ENCODE measurements at regions not wholly inside any gene's neighbourhood (a gene's known extent, or its start where the extent isn't known, plus 50 kb on each side); places are given as distances from the start of the nearest gene placed in this dataset.

GRCh38 chr3:194971965-194972364 lies 286.3 kb downstream of the FAM43A start:
- no peak for TF ChIP-seq USF1 (IDR thresholded peaks at IDR 0.05)
- no peak for TF ChIP-seq YY1 (IDR thresholded peaks at IDR 0.05; ENCODE audit: low read depth)
- TF ChIP-seq, protein P1, sequence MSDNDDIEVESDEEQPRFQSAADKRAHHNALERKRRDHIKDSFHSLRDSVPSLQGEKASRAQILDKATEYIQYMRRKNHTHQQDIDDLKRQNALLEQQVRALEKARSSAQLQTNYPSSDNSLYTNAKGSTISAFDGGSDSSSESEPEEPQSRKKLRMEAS (IDR thresholded peaks at IDR 0.05), result no peak
- TF ChIP-seq ZBTB7A (IDR thresholded peaks at IDR 0.05; ENCODE audit: low read depth), result no peak
- TF ChIP-seq FOXM1 (IDR thresholded peaks at IDR 0.05; ENCODE audit: borderline replicate concordance, low read depth), result no peak
- no peak for TF ChIP-seq TAF1 (IDR thresholded peaks at IDR 0.05; ENCODE audit: low read depth)
- TF ChIP-seq REST (IDR thresholded peaks at IDR 0.05; ENCODE audit: low read depth), result no peak
- TF ChIP-seq TEAD4 (IDR thresholded peaks at IDR 0.05), result no peak
- TF ChIP-seq EGR1 (IDR thresholded peaks at IDR 0.05), result no peak
- TF ChIP-seq EP300 (IDR thresholded peaks at IDR 0.05; ENCODE audit: borderline replicate concordance), result no peak
- TF ChIP-seq NFIC (IDR thresholded peaks at IDR 0.05), result no peak
- no peak for TF ChIP-seq TCF12 (IDR thresholded peaks at IDR 0.05; ENCODE audit: low read depth)
- TF ChIP-seq CREB1 (IDR thresholded peaks at IDR 0.05; ENCODE audit: low read depth), result no peak
- no peak for TF ChIP-seq RAD21 (IDR thresholded peaks at IDR 0.05; ENCODE audit: low read depth)

DNA sequence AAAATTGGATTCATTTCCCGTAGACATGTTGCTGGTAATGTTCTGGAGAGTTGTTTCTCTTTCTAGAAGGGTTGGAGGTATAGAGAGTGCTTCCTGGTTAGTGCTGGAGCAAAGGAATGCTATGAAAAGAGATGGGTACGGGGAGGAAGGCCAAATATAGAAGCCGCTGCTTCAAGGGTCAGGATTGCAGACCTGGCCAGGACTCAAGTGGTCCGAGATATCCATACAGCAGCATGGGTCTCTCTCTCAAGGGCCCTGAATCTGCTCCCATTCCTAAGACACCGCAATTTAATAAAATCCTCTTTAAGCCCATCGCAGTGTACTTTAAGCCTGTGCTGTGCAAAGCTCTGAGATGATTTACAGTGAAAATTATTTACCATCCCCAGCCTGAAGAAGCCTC lies 287.0 kb downstream of the FAM43A start:
- TF ChIP-seq TAF1 (IDR thresholded peaks at IDR 0.05; ENCODE audit: low read depth), result no peak
- TF ChIP-seq TCF12 (IDR thresholded peaks at IDR 0.05; ENCODE audit: low read depth), result no peak
- TF ChIP-seq ZBTB7A (IDR thresholded peaks at IDR 0.05; ENCODE audit: low read depth), result no peak
- TF ChIP-seq FOXM1 (IDR thresholded peaks at IDR 0.05; ENCODE audit: borderline replicate concordance, low read depth), result no peak
- no peak for TF ChIP-seq YY1 (IDR thresholded peaks at IDR 0.05; ENCODE audit: low read depth)
- no peak for TF ChIP-seq REST (IDR thresholded peaks at IDR 0.05; ENCODE audit: low read depth)
- no peak for TF ChIP-seq CEBPB (IDR thresholded peaks at IDR 0.05)
- TF ChIP-seq EGR1 (IDR thresholded peaks at IDR 0.05), result no peak
- no peak for TF ChIP-seq EP300 (IDR thresholded peaks at IDR 0.05; ENCODE audit: borderline replicate concordance)
- no peak for TF ChIP-seq CREB1 (IDR thresholded peaks at IDR 0.05; ENCODE audit: low read depth)
- no peak for TF ChIP-seq TEAD4 (IDR thresholded peaks at IDR 0.05)
- no peak for TF ChIP-seq NFIC (IDR thresholded peaks at IDR 0.05)
- TF ChIP-seq, protein P1 (IDR thresholded peaks at IDR 0.05), result no peak
- no peak for TF ChIP-seq USF1 (IDR thresholded peaks at IDR 0.05)
- TF ChIP-seq RAD21 (IDR thresholded peaks at IDR 0.05; ENCODE audit: low read depth), result no peak

DNA sequence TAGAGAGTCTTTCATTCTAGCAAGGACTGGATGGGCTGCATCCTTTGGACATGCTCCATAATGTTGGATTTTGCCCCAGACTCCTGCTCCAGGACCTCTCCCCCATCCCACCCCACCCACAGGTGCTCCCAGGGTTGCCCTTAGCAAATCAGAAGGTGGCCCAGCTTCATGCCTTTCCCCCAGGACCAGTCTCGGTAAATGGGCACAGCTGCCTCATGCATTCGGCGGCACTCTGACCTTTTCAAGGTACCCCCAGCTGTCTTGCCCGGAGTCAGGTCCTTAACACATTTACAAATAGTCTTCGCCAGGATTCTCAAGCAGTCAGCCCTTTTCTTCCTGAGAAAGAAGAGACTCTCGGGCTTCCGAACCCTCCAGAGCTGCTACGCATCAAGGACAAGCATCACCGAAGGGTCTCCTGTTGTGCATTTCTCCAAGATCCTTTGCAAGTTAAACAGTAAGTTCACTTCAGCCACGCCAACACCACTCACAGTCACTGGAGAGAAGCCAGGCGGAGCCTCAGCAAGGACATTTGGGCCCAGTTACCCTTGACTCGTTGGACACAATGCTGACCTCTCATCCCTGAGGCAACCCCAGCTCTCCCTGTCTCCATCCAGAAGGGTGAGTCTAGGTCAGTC lies 287.8 kb downstream of the FAM43A start:
- TF ChIP-seq RAD21 (IDR thresholded peaks at IDR 0.05; ENCODE audit: low read depth) (no peak), TCF12 (IDR thresholded peaks at IDR 0.05; ENCODE audit: low read depth) (no peak), ZBTB7A (IDR thresholded peaks at IDR 0.05; ENCODE audit: low read depth) (no peak), CEBPB (IDR thresholded peaks at IDR 0.05) (no peak), REST (IDR thresholded peaks at IDR 0.05; ENCODE audit: low read depth) (no peak), CREB1 (IDR thresholded peaks at IDR 0.05; ENCODE audit: low read depth) (no peak), FOXM1 (IDR thresholded peaks at IDR 0.05; ENCODE audit: borderline replicate concordance, low read depth) (no peak), EP300 (IDR thresholded peaks at IDR 0.05; ENCODE audit: borderline replicate concordance) (no peak)

DNA sequence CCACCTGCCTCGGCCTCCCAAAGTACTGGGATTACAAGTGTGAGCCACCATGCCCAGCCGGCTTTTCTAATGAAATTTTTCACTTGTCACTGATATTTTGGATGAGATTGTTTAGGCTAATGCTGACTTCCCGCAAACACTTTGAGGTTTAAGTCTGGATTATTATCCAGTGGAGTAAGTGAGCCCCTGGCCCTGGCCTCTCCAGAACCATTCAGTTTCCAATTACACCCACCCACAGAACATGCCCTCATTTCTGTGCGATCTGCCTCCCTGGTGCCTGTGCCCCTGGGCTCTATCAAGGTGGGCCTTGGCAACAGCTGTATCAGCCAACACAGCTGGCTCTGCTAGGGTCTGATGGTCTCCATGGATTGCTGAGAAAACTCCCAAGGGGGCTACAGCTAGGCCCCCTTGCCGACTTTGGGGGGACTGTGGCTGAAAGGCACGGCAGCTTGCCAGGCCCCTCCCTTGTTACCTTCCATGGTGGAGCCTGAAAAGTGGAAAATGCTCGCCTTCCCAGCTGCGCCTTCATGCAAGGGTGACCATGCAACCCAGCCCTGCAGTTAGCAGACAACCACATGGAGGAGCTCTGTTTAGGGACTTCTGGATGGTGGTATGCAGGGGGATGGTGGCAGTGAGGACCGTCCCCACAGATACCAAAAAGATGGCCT lies 288.9 kb downstream of the FAM43A start:
- TF ChIP-seq EGR1 (IDR thresholded peaks at IDR 0.05) (0 out of 2 replicates have a peak, but pooled peaks have one; percentile 15), RAD21 (IDR thresholded peaks at IDR 0.05; ENCODE audit: low read depth) (no peak)
